SU-DHL-6 (cell line): ENCODE measurements at regions not wholly inside any gene's neighbourhood (a gene's known extent, or its start where the extent isn't known, plus 50 kb on each side); places are given as distances from the start of the nearest gene placed in this dataset.

Experiments used
- H2AFZ ChIP-seq: fragments of 200-600 bp; sonication (generic); 2 replicates; pipeline ENCODE4 v1.6.1; 2014; ENCODE audit warnings: low read depth, mild to moderate bottlenecking, moderate library complexity, mixed read lengths, antibody characterized with exemption, low read length; ENCODE audit not compliant: severe bottlenecking
- H3F3A ChIP-seq: fragments of 200-600 bp; shearing (Covaris generic); 2 replicates; pipeline ENCODE4 v1.6.0; 2016; ENCODE audit warnings: antibody characterized with exemption, mild to moderate bottlenecking; ENCODE audit not compliant: insufficient read depth
- H3K27ac ChIP-seq: fragments of 200-600 bp; sonication (generic); 2 replicates; pipeline ENCODE4 v1.5.1; 2016; ENCODE audit warnings: low read depth, mild to moderate bottlenecking, low read length, moderate library complexity, mixed read lengths
- H3K27me3 ChIP-seq: fragments of 200-600 bp; sonication (generic), shearing (Covaris generic); 2 replicates; pipeline ENCODE4 v1.6.0; 2014; ENCODE audit warnings: mild to moderate bottlenecking, low read length
- H3K36me3 ChIP-seq: fragments of 200-600 bp; sonication (generic); 2 replicates; pipeline ENCODE4 v1.6.1; 2014; ENCODE audit warnings: mild to moderate bottlenecking, low read length, mixed read lengths
- H3K4me2 ChIP-seq: fragments of 300-600, 200-600 bp; shearing (Covaris generic), sonication (generic); 2 replicates; pipeline ENCODE4 v1.6.0; 2014; ENCODE audit warnings: low read length, low read depth, mild to moderate bottlenecking; ENCODE audit not compliant: poor library complexity, severe bottlenecking
- H3K4me3 ChIP-seq: fragments of 200-600 bp; sonication (generic); 2 replicates; pipeline ENCODE4 v1.5.1; 2014; ENCODE audit warnings: antibody characterized with exemption, low read length, mild to moderate bottlenecking, mixed read lengths; ENCODE audit not compliant: insufficient read depth, poor library complexity, severe bottlenecking
- H3K79me2 ChIP-seq: fragments of 200-600 bp; sonication (generic); 2 replicates; pipeline ENCODE4 v1.6.1; 2014; ENCODE audit warnings: mild to moderate bottlenecking, low read length, moderate library complexity; ENCODE audit not compliant: insufficient read depth
- H3K9ac ChIP-seq: fragments of 200-600 bp; sonication (generic); 2 replicates; pipeline ENCODE4 v1.7.0; 2014; ENCODE audit warnings: mild to moderate bottlenecking, low read length
- H3K9me2 ChIP-seq: fragments of 200-600 bp; sonication (generic); replicated peaks from 2 replicates; pipeline ENCODE4 v1.6.1; 2014; ENCODE audit warnings: low read length; ENCODE audit not compliant: insufficient read depth
- H3K9me3 ChIP-seq: fragments of 200-600 bp; sonication (generic); 2 replicates; pipeline ENCODE4 v1.6.1; 2014; ENCODE audit warnings: low read length, mixed read lengths; ENCODE audit not compliant: insufficient read depth
- H4K20me1 ChIP-seq: fragments of 200-600 bp; sonication (generic); 2 replicates; pipeline ENCODE4 v1.6.1; 2014; ENCODE audit warnings: low read depth, mild to moderate bottlenecking, antibody characterized with exemption, low read length, moderate library complexity, mixed read lengths
- EZH2phosphoT487 ChIP-seq: fragments of 200-600 bp; sonication (generic), shearing (Covaris generic); conservative IDR thresholded peaks from 2 replicates; pipeline ENCODE4 v1.6.1; 2018; ENCODE audit warnings: mild to moderate bottlenecking, antibody characterized with exemption, low read length, moderate library complexity, mixed read lengths
- TF ChIP-seq, protein P1 (sequence below): fragments of 200-600 bp; sonication (generic); IDR thresholded peaks from one replicate; pipeline ENCODE4 v1.5.1; 2017; ENCODE audit warnings: antibody characterized with exemption, mild to moderate bottlenecking, low read length, moderate library complexity; ENCODE audit not compliant: insufficient read depth, poor library complexity, severe bottlenecking

DNA sequence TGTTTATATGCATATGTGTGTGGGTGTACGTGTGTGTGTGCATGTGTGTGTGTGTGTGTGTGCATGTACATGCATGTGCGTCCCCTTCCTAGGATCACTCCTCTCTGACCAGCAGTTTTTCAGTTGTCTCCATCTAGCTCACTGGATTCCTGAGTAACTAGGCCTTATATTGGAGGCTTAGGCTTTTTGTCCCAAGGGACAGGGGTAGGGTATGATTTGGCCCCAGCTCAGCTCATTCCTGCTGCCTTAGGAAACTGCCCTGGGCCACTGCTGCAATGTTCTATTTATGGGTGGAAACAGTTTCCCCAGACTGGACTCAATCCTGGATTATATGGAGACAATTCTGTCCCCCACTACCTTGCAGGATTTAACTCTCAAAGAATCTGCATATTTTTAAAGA lies 68.8 kb upstream of the SDK1 start:
- H3F3A ChIP-seq = no peaks in the 10 kb centered on the region
- no peaks in the 10 kb centered on the region for H3K79me2 ChIP-seq
- no peak overlapping the region for H3K4me3 ChIP-seq
- no peaks in the 10 kb centered on the region for H3K36me3 ChIP-seq
- no peak overlapping the region for H3K27ac ChIP-seq
- H2AFZ ChIP-seq = no peak overlapping the region
- no peaks in the 10 kb centered on the region for H3K27me3 ChIP-seq
- peaks cover 6% of the 10 kb centered on the region; the same call in 1 of the 2 replicates for H3K9me3 ChIP-seq
- no peak overlapping the region for H3K9ac ChIP-seq
- TF ChIP-seq EZH2phosphoT487 = no peak
- TF ChIP-seq, protein P1, sequence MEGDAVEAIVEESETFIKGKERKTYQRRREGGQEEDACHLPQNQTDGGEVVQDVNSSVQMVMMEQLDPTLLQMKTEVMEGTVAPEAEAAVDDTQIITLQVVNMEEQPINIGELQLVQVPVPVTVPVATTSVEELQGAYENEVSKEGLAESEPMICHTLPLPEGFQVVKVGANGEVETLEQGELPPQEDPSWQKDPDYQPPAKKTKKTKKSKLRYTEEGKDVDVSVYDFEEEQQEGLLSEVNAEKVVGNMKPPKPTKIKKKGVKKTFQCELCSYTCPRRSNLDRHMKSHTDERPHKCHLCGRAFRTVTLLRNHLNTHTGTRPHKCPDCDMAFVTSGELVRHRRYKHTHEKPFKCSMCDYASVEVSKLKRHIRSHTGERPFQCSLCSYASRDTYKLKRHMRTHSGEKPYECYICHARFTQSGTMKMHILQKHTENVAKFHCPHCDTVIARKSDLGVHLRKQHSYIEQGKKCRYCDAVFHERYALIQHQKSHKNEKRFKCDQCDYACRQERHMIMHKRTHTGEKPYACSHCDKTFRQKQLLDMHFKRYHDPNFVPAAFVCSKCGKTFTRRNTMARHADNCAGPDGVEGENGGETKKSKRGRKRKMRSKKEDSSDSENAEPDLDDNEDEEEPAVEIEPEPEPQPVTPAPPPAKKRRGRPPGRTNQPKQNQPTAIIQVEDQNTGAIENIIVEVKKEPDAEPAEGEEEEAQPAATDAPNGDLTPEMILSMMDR = no peak
- no peak overlapping the region for H3K4me2 ChIP-seq
- H4K20me1 ChIP-seq = no peaks in the 10 kb centered on the region
- no peaks in the 10 kb centered on the region for H3K9me2 ChIP-seq

DNA sequence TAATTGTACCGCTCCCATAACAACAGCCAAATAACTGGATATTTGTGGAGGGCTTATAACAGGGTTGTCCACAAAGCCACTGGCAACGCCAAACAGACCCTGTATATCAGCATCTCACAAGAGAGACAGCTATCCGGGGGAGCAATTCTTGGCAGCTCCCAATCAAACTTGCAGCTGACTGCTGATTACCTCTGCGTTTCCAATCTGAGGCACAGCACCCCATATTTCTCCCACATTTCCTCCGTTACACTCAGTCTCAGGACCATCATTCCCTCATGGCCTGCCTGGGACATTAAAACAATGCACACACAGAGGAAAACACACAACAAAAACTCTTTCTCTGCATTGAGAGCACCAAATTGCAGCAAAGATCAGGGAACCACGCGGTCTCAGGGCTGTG lies 67.8 kb upstream of the SDK1 start:
- TF ChIP-seq, protein P1 = no peak
- no peak for TF ChIP-seq EZH2phosphoT487
- Histone ChIP-seq H3F3A (no peaks in the 10 kb centered on the region), H3K9me3 (peaks cover 6% of the 10 kb centered on the region; the same call in 1 of the 2 replicates)

DNA sequence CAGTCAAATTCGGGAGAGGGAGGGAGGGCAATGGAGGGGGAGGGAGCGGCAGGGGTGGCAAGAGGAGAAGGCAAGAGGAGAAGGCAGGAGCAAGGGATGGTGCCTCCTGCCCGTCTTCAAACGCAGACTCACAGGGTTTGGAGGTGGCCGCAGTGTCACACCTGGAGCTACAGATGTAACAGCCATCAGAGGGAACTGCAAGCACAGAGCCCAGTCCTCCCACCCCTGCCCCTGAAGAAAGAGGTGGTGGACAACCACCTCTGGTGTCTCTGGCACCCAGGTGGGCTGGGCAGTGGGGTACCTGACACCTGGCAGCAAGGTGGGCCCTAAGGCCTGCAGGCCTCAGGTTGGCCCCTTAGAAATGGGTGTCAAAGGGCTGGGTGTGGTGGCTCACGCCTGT lies 67.0 kb upstream of the SDK1 start:
- no peak overlapping the region for H3K9ac ChIP-seq
- H3K27ac ChIP-seq = no peak overlapping the region
- H3K27me3 ChIP-seq = no peaks in the 10 kb centered on the region
- H3K9me2 ChIP-seq = no peaks in the 10 kb centered on the region
- no peak for TF ChIP-seq EZH2phosphoT487
- TF ChIP-seq, protein P1 = no peak
- H2AFZ ChIP-seq = no peak overlapping the region
- H3K4me2 ChIP-seq = no peak overlapping the region
- H3F3A ChIP-seq = no peaks in the 10 kb centered on the region
- peaks cover 6% of the 10 kb centered on the region; the same call in 1 of the 2 replicates for H3K9me3 ChIP-seq
- no peaks in the 10 kb centered on the region for H4K20me1 ChIP-seq
- H3K36me3 ChIP-seq = no peaks in the 10 kb centered on the region
- no peaks in the 10 kb centered on the region for H3K79me2 ChIP-seq
- no peak overlapping the region for H3K4me3 ChIP-seq

More for the DNA sequence above, 67.8 kb upstream of the SDK1 start:
- no peak overlapping the region for H3K9ac ChIP-seq
- no peak overlapping the region for H3K4me3 ChIP-seq
- no peak overlapping the region for H2AFZ ChIP-seq
- H3K36me3 ChIP-seq = no peaks in the 10 kb centered on the region
- H3K79me2 ChIP-seq = no peaks in the 10 kb centered on the region
- H3K27ac ChIP-seq = no peak overlapping the region
- no peaks in the 10 kb centered on the region for H4K20me1 ChIP-seq
- no peaks in the 10 kb centered on the region for H3K27me3 ChIP-seq
- H3K9me2 ChIP-seq = no peaks in the 10 kb centered on the region
- no peak overlapping the region for H3K4me2 ChIP-seq

DNA sequence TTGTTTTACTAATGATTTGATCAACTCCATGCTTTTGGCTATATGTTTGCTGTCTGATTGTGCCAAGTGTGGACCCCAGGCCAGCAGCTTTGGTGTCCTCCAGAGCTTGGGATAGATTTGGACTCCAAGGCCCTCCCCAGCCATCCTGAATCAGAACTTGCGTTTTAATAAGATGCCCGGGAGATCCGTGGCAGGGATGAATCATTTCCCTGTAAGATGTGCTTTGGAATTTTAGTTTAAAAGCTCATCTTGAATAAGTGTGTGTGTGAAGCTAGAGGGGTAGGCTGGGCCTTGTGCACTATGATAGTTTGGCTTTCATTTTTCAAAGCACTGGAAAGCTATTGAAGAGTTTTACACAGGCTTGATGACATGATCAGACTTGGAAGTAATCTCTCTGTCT lies 66.2 kb upstream of the SDK1 start:
- Histone ChIP-seq H3K4me2 (no peak overlapping the region), H3K9me3 (peaks cover 6% of the 10 kb centered on the region; the same call in 1 of the 2 replicates), H3K36me3 (no peaks in the 10 kb centered on the region), H3F3A (no peaks in the 10 kb centered on the region), H4K20me1 (no peaks in the 10 kb centered on the region), H3K79me2 (no peaks in the 10 kb centered on the region), H3K9ac (no peak overlapping the region), H3K9me2 (no peaks in the 10 kb centered on the region), H3K27ac (no peak overlapping the region), H3K4me3 (no peak overlapping the region), H3K27me3 (no peaks in the 10 kb centered on the region), H2AFZ (no peak overlapping the region)
- no peak for TF ChIP-seq EZH2phosphoT487
- TF ChIP-seq, protein P1 = no peak
